ENCODE measurements at regions not wholly inside any gene's neighbourhood (a gene's known extent, or its start where the extent isn't known, plus 50 kb on each side); places are given as distances from the start of the nearest gene placed in this dataset.

DNA sequence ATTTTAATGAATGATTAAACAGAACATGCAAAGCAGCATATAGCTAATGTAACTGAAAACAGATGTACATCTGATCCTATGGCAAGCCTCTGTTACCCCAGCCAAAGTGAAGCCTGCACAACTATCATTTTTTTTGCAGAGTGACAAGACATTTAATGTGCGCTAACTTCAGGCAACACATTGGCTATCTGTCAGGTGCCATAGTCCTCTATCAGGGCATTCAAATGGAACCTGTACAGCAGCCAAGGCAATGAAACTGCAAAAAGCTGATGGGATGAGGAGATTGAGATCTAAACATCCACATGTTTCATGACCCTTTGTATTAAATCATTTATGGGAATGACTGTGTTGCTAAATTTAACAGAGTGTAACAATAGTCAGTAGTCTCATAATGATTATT, 1088.5 kb upstream of the TMEM132C start:
- TF ChIP-seq CTCF (IDR thresholded peaks at IDR 0.05 in 8 of 11, conservative IDR thresholded peaks at IDR 0.05 in 3 of 11): no peak
- TF ChIP-seq POLR2A (IDR thresholded peaks at IDR 0.05): no peak
- no peak for TF ChIP-seq POLR2AphosphoS5 (IDR thresholded peaks at IDR 0.05)
